NOMO-1 treated with dmso at 0.1 percent for 144 hours (cell line): ENCODE measurements at regions not wholly inside any gene's neighbourhood (a gene's known extent, or its start where the extent isn't known, plus 50 kb on each side); places are given as distances from the start of the nearest gene placed in this dataset.
"Not testable (repeated sequence)": the region's sequence is repeated elsewhere in the genome, so short reads cannot be mapped to it uniquely, and the experiment has no call there.

Source experiments
- DNase-seq: peaks from one replicate; lab custom pipeline; 2025; ENCODE audit not compliant: unreplicated experiment; lab: John Stamatoyannopoulos, UW

DNA sequence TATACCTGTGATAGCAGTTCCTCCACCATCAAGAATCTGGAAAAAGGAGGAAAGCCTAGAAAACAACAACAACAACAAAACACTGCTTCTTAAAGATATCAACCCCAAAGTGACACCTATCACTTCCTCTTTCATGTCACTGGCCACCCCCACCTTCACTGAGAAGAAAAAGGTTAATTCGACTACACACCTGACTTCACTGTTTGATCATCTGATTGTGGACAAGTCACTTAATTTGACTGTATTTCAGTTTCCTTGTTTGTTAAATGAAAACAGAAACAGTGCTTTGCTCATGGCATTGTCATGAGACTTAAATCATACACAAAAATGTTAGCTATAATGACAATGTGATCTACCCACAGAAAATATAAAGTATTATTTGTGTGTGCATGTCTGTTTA, 280.6 kb upstream of the SULF2 start:
- DNase-seq: no peak

DNA sequence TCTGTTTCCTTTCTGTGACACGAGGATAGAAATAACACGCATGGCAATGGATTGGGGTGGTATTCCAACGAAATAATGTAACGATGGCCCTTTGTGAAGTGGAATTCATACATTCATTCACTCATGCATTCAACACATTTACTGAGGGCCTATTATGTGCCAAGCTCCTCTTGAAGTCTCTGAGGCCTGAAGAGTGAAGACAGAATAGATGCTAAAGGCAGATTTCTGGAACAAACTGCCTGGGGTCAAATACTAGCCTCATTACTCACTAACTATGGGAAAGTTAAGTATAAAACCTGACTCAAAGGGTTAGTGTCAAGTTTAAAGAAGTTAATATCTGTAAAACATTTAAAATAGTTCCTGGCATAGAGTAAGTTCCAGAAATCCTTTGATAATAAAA, 279.6 kb upstream of the SULF2 start:
- DNase-seq: no peak

DNA sequence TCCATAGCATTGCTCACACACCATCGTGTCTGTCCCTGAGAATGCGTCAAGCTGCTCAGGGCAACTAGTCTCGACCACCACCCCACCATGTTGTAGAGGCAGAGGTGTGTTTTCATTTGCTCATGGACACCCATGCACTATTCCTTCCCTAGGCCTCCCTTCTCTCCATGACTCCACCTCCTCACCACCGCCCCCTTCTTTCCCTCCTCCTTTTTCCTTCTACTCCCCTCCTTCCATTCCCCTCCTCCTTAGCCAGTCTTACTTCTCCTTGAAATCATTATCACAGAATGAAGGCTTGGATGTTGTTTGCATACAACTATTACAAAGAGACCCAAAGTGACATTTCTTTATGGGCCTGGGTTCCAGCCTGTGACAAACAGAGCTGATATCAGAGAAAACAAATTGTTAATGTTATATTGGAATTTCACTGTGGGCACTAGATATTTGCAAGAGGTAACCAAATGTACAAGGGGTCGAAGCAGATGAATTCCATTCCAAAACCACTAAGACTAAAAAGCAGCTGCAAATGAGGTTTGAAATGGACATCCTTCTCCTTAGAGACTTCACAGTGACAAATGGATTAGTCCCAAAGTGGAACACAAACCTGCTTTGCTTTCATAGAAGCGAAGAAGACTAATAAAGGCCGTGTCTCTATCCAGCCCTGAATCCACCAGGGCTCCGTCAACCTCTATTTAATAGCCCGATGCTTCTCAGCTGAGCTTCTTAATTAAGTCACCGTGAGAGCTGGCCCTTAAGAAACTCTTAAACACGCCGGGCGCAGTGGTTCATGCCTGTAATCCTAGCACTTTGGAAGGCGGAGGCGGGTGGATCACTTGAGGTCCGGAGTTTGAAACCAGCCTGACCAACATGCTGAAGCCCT, 275.8 kb upstream of the SULF2 start:
- DNase-seq: no peak

DNA sequence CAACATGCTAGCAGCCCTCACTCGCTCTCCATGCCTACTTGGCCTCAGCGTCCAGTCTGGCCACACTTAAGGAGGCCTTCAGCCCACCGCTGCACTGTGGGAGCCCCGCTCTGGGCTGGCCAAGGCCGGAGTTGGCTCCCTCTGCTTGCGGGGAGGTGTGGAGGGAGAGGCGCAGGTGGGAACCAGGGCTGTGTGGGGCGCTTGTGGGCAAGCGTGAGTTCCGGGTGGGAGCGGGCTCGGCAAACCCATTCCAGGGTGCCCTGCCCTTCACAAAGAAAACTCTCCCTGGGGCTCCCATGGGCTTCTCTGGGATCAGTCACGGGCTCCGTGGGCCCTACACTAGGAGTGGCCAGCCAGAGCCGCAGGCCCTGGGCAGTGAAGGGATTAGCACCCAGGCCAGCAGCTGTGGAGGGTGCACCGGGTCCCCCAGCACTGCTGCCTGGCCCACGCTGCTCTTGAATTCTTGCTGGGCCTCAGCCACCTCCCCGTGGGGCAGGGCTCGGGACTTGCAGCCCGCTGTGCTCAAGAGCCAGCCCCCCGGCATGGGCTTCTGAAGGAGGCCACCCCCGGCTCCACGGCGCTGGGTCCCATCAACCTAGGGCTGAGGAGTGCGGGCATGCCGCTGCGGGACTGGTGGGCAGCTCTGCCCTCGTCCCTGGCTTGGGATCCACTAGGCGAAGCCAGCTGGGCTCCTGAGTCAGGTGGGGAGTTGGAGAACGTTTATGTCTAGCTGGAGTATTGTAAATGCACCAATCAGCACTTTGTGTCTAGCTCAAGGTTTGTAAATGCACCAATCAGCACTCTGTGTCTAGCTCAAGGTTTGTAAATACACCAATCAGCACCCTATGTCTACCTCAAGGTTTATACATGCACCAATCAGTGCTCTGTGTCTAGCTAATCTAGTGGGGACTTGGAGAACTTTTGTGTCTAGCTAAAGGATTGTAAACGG, 273.6 kb upstream of the SULF2 start:
- no peak for DNase-seq

DNA sequence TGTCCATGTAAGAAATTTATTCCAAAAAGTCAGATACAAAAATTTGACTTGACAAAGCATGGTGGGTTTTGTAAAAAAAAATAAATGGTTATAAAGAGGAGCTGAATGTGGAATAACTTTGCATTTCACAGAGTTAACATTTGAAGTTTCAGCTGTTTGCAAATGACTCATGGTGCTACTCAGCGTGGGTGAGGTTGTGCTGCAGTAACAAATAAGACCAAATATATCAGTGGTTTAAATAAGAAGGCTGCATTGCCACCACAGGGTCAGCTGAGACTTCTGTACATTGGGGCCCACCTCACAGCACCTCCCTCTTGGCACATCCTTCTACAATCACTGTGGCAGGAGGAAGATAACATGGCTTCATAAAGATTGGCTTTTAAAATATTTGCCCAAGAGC, 272.5 kb upstream of the SULF2 start:
- no peak for DNase-seq

DNA sequence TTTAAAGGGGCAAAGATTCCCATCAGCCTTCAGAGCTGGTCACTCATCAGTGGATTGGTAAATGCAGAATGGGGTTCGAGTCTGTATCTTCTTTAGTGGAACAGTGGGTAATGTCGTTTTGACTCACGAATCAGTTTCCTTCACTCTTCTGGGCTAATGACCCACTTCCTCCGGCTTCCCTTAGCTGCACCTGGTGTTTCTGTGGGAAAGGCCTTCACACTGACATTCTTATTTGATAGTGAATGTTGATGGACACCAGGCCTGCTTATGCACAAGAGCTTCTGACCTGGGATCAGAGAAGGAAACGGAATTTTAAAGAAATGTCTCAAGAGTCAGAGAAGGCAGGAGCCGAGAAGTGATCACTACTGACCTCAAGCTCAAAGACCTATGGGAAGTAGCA, 272.0 kb upstream of the SULF2 start:
- DNase-seq: no peak

DNA sequence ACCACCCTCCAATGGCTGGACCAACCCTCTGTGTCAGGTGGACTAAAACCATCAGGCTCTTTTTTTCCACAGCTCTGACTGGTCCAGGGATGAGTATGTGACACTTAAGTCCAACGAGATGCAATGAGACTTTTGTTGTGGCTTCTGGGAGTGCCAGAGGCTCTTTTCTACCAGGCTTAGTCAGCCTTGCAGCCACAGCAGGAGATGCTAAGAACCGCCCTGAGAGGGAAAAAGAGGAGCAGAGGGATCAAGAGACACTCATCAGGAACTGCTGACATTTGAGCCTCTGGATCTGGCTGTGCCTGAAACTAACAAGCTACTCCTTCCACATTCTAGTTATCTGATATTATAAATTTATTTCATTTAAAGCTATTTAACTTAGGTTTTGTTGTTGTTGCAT, 270.9 kb upstream of the SULF2 start:
- no peak for DNase-seq

DNA sequence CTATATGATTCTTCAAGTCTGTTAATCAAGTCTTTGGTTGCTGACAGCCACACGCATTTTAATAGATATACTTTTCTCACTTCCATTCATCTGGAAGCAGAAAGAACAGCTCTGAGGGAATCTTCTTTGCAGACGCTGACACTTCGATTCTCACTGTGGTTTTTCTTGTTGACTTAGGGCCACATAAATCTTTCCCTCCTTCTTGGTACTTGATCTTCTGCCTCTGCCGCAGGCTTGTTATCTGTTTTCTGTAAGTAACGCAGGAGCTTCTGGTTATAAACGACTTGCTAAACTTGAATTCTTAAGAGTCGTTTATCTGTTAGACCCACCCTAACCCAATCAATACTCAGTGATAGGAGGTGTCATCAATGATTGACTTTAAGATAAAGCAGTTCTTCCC, 268.8 kb upstream of the SULF2 start:
- no peak for DNase-seq

DNA sequence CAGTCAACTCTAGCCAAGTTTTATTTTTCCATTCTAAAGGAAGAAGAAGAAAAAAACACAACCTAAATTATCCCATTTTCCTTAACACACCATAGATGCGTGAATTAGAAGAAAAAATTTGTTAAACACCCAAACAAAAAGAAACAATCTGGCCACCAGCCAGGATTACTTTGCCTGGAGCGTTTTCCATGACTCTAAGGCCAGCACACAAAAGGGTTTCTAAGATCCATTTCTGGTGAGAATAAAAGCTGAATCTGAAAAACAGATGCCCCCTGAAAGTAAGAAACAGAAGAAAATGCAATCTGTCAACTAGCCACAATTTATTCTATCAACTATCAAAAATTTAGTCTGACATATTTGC, 267.2 kb upstream of the SULF2 start:
- no peak for DNase-seq

DNA sequence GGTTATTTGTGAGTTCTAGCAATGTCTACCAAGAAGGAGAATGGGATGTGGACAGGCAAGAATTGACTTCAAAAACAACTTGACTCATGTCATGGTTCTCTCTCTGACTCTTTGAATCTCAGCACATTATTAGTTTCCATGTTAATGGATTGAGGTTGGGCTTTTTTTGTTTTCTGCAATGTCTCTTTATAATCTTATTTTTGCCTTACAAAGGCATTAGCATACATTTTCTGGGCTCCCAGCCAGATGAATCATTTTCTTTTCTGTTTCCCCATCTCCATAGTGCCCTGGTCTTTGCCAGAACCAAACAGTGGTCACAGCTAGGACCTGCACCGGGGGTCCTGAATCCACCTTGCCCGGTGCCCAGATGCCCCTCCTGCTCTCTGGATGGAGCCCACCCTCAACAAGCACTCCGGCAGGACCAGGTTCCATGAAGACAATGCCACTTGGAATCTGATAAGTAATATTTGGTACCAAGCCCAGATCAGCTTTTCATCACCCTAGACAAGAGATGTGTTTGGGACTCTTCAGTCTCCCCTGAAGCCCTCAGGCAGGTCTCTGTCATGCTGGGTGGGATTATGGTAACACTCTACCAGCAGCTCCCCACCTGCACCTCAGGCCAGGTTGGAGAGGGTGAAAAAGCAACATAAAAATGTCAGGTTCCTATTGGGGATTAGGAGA, 266.7 kb upstream of the SULF2 start:
- DNase-seq: no peak

DNA sequence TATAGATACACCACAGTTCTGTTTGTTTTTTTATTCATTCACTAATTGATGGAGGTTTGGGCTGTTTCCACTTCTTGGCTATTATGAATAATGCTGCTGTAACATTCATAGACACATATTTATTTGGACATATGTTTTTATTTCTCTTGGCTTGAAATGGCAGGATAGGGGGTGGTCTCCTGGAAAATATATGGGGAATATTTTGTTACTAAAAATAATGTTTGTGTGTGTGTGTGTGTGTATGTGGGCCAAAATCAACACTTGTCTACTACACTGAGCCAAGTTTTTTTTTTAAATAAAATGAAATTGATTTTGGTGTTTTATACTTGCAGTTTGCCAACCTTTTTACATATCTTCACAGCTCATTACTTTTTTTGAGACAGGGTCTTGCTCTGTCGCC, 264.4 kb upstream of the SULF2 start:
- no peak for DNase-seq

DNA sequence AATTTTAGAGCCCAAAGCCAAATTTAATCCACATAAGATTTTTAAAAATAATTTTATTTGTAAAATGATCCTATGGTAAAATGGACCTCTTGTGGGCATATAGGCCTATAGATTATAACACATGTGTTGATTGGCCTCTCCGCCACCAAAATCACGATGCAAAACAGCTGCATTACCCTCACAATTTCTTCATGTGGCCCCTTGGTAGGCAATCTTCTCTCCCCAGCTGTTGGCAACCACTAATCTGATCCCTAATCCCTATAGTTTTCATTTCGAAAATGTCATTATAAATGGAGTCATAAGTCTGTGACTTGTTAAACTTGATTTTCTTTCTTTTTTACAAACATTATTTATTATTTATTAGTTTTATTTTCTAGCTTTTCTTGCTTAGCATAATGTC, 263.9 kb upstream of the SULF2 start:
- no peak for DNase-seq

DNA sequence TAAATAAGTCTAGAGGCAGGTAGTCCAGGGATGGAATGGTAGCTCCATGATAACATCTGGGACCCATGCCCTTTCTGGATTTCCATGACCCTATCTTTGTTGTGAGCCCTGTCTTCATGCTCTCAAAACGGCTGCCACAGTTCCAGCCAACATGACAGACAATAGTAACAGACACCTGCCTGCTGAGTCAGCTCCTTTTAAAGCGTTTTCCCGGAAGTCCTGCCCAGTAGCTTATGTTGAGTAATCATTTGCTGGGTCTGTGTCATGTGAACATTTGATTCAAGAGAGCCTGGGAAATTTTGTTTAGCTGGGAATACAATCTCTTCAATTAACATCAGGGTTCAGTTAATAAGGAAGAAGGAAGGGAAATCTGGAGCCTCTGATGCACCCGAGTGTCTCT, 262.2 kb upstream of the SULF2 start:
- DNase-seq: no peak

DNA sequence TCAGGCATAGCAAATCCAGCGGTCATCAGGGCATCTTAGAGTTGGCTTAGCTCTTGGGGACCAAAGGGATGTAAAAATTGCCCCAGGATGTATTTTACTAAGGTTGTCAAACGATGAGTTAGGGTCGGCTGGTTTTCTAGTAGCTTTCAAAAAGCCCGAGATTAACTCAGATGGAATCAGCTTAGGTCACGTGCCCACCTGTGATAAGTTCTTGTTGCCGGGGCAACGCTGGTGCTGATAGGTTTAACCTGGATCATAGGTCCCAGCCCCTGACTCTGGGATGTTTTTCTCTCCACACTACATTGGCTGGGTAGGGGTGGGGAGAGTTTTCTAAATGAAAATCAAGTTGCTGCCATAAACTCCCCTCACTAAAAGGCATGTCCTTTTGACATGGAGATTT, 257.3 kb upstream of the SULF2 start:
- no peak for DNase-seq

DNA sequence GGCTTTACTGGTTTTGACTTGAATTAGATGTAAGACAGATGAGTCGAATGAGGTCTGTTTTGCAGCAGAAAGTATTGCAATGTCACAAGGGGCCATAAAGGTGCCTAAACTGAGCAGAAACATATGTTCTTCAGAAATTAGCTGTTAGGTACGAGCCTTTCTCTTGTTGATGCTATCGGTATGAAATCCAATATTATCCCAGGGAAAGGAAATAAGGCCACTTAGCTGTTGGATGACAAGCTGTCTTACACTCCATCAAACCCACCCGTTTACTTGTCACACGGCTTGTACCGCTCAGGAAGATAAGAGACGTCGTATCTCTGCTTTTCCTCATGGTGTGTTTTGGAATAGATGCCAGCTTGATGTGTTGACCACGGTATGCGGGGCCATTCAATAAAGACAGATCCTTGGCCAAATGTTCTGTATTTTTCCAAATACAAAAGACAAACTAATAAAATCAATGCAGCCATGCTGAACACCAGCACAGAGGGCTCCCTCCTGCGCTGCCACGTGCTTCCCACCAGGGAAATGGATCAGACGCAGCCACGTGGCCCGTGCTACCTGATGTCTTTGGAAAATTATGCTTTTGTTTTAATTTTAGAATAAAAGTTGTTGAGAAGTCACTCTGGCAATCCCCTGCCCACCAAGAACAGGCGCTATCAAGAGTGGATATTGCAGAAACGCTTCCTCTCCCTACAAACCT, 255.9 kb upstream of the SULF2 start:
- no peak for DNase-seq

DNA sequence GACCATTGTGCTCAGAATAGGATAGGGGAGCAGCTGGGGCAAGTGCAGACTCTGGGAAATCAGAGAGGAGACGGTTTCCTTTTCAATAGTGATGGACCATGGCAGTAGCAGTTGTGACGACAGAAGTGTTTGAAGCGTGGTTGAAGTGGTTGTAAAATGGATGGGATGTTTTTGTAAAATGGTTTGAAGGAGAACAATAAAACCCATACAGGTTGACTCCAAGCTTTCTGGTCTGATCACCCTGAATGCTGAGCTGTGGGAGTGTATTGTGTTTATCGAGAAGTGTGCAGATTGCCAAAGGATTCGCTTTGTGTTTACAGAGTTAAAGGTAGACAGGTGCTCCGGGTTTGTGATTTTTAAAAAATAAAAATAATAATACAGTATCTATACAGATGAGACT, 255.2 kb upstream of the SULF2 start:
- no peak for DNase-seq

DNA sequence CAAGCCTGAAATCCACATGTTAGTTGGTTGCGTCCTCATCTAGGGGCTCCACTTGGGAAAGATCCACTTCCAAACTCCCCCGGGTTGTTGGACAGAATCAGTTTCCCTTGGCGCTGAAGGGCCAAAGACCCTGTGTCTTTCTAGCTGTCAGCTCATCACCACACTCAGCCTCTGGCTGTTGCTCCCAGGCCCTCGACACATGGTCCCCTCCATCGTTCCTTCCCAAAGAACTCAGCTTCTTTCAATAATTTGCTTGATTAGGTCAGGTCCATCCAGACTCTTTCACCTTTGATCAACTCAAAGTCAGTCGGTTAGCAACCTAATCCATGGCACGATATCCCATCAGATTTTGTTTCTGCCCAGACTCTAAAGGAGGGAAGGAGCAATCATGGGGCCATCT, 254.8 kb upstream of the SULF2 start:
- DNase-seq: no peak

DNA sequence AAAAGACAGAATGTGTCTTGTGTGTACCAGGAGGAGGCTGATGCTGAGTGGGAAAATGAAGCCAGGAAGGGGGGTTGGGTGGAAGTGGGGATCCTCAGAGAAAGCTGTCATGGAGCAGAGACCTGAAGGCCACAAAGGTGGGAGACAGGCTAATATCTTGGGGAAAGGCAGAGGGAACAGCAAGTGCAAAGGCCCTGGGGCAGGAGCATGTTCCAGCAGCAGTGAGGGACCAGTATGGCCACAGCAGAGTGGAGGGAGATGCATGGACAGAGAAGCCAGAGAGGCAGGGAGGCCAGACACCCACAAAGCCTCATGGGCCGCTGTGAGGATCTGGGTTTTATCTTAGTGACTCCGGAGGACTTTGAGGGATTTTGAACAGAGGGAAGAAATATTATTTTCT, 254.2 kb upstream of the SULF2 start:
- DNase-seq: no peak

DNA sequence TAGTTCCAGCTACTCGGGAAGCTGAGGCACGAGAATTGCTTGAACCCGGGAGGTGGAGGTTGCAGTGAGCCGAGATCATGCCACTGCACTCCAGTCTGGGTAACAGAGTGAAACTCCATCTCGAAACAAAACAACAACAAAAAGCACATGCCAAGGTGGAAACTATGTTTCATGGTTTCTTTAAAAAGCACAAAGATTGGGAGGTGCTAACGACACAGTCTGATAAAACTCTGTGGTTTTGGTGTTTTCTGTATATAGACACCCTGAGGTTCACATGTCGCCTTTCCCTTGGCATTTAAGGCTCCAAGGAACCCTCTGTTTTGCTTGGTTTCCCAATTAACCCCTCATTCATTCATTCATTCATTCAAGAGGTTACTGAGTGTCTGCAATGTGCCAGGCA, 253.4 kb upstream of the SULF2 start:
- no peak for DNase-seq

DNA sequence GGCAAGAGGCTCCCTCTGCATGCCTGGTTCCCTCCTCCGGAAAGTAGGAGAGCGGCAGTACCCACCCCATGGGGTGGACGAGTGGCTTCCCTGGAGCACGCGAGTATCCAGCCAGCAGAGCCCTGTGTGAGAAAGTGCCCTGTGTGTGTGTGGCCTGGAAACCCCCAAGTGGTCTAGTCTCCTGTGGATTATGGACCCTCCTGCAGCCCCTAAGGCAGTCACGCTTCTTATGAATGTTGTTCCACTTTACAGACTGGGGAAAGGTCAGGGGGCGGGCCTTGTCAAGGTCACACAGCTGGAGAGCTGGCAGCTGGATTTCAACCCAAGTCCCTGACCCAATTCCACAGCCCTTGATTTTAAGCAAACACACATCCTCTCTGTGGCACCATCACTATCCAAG, 252.5 kb upstream of the SULF2 start:
- DNase-seq: not testable (repeated sequence)
